GM18502 (cell line): ENCODE measurements at regions not wholly inside any gene's neighbourhood (a gene's known extent, or its start where the extent isn't known, plus 50 kb on each side); places are given as distances from the start of the nearest gene placed in this dataset.
"Not testable (repeated sequence)": the region's sequence is repeated elsewhere in the genome, so short reads cannot be mapped to it uniquely, and the experiment has no call there.

Source experiments
- ATAC-seq: cut with Tn5 transposase; IDR thresholded peaks from one replicate; pipeline ENCODE4 v1.9.1; 2021; ENCODE audit warnings: mild to moderate bottlenecking; ENCODE audit not compliant: unreplicated experiment, poor library complexity

DNA sequence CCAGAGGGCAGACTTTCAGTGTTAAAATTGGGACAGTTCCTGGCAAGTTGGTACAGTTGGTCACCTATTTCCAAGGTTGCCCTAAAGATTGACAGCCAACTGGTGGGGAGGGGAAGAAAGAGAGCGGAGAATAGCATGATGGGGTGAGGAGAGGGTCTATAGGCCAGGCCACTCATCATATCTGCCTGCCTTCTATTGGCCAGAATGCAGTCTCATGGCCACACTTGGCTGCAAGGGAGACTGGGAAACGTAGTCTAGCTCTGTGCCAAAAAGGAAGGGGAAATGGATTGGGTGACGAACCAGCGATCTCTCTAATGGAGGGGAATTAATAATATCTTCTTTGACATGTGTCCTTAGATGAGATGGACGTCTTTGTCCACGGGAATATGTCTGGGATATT is 197.4 kb upstream of the ATP6AP2 start:
- no peak for ATAC-seq

DNA sequence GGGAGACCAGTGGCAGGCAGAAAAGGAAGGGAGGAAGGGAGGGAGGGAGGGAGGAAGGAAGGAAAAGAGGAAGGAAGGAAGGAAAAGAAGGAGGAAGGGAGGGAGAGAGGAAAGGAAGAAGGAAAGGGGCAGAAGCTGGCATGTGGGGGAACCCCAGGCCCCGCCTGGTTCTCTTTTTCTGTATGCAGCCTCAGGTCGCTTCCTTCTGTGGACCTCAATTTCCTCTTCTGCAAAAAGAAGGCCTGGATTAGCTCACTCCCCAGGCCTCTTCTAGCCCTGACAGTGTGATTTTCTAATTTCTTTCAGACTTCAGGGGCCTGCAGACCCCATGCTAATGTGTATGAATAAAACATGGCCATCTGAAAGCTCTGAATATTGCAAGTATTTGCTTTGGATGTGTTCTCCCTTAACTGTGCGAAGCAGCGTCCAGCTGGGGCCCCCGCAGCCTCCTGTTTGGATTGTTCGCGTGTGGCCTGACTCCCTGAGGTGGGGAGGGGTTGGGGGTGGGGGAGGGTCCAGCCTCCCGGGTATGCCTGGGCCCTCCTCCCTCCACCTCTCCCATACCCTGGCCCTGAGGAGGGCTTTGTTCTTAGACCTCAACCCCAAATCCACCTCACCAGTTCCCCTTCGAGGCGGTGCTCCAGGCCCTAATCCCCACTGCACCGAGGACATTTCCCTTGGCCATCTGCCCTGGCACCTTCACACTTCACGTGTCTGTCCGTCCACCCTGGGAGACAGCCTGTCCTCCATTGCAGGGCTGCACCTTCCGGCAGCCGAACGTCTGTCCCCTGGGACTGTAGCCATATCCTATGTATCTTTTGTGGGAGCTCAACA is 199.9 kb upstream of the ATP6AP2 start:
- no peak for ATAC-seq

DNA sequence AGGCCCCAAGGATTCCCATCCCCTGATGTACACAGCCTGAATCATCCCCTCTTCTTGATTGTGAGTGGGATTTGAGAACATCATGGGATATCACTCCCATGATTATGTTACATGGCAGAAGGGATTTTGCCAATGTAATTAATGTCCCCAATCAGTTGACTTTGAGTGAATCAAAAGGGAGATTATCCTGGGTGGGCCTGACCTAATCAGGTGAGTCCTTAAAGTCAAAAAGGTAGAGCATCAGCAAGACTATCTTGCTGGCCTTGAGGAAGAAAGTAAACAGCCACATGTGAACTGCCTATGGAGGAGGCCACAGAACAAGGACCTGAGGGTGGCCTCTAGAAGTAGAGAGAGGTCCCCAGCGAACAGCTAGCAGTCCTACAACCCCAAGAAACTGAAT is 203.1 kb upstream of the ATP6AP2 start:
- ATAC-seq: no peak

DNA sequence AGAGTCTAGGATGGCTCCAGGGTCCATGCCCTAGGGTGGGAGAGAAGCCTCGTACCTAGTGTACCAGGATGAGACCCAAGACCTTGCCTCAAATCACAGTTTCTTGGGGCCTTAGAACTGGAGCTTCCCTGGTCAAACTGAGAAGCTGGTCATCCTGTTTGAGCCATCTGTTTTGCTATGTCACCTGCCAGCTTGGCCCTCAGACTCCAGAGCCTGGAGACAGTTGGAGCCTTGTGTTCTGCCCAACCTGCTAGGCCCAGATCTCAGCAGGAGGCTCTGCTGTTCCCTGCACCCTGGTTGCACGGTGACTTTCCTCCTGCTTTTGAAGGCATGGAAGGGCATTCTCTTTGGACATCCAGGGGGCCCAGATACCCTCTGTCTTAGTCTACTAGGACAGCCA is 206.3 kb upstream of the ATP6AP2 start:
- ATAC-seq: no peak

DNA sequence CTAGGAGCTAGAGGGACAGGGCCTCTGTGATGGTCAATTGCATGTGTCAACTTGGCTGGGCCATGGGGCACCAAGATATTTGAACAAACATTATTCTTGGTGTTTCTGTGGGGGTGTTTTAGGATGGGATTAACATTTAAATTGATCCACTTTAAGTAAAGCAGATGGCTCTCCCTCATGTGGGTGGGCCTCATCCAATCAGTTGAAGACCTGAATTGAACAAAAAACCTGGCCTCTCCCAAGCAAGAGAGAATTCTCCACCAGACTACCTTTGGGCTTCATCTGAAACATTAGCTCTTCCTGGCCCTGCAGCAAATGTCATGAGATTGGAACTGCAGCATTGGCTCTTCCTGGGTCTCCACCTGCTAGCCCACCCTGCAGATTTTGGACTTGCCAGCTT is 207.1 kb upstream of the ATP6AP2 start:
- no peak for ATAC-seq

DNA sequence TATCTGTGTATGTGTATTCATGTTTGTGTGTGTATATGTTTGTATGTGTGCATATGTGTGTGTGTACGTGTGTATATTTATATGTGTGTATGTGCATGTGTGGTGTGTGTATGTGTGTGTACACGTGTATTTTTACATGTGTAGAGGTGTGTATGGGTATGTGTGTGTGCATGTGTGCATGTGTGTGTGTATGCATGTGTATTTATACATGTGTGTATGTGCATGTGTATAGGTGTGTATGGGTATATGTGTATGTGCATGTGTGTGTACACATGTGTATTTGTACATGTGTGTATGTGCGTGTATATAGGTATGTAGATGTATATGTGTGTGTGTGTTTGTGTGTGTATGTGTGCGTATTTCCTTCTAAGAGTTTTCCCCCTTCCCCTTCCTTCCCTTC is 207.7 kb upstream of the ATP6AP2 start:
- no peak for ATAC-seq

DNA sequence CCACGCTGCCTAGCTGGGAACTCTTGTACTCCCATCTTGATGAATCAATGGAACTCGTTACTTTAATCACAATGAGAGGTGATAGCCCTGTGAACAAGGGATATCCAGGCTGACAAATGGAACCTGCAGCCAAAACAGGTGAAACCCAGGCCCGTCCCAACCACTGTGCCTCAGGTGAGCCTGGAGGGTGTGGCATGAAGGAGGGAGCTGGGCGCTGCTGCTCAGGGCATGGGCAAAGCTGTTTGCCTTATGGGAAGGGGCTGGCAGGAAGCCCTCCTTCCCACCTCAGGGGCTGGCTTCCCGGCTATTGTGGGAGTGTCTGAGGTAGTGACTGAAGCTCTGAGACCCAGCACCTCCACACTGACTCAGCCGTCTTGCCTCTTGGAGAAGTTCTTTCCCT is 209.4 kb upstream of the ATP6AP2 start:
- ATAC-seq: no peak

DNA sequence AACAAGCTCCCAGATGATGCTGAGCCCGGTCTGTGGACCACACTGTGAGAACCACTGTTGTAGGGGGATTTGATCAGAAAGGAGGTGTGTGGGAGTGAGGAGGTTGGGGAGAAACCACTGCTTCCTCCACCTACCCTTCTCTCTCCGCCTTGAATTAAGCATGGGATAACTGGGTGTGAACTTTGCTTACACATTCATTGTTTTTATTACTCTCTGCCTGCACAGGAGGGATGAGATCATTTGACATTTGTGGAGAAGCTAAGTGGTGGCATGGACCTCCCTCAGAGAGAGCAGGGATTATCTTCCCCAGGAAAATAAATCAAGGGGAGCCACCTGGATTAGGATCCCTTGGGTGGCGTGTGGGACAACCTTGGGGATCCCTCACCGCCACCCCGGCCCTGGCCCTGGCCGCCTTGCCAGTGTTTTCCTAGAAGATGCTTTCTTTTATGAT is 212.1 kb upstream of the ATP6AP2 start:
- no peak for ATAC-seq

DNA sequence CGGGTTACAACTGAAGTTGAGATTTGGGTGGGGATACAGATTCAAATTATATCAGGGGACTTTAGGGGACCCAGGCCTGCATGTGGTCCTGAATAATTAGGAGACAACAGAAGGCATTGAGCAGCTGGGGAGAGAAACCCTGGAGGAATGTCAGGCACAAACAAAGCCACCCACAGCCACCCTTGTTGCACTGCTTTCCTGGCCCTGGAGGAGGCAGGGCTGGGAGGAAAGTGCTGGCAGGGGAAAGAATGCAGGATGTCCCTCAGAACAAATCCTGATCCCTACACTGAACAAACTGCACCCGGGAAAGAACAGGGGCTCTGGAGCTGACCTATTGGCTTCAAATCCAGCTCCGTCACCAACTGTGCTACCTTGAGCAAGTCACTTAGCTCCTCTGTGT is 214.1 kb upstream of the ATP6AP2 start:
- ATAC-seq: no peak

DNA sequence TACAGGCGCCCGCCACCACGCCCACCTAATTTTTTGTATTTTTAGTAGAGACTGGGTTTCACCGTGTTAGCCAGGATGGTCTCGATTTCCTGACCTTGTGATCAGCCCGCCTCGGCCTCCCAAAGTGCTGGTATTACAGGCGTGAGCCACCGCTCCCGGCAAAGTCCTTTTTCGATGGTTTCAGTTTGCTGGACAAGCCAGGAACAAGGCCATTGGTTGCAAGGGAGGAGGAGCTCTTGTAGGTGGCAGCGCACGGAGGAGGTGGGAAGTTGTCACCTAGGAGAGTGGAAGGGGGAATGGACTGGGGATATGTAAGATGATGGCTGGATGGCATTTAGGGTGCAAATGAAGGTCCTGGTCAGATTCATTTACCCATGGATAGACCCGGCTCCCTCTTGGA is 218.5 kb upstream of the ATP6AP2 start:
- ATAC-seq: not testable (repeated sequence)

DNA sequence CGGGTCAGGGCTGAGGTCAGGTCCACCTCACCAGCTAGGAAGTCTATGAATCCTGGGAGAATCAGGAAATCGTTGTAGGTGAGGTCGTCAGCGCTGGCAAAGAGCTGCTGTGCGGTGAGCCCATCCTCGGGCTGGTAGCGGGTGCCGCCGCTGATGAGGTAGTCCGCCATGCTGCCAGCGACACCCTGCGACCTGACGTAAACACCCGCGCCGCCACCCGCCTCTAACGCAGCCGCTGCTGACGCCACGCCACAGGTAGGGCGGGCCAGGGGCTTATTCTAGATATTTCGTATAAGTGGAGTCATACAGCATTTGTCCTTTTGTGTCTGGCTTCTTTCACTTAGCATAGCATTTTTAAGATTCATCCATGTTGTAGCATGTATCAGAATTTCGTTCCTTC is 220.2 kb upstream of the ATP6AP2 start:
- ATAC-seq: no peak

DNA sequence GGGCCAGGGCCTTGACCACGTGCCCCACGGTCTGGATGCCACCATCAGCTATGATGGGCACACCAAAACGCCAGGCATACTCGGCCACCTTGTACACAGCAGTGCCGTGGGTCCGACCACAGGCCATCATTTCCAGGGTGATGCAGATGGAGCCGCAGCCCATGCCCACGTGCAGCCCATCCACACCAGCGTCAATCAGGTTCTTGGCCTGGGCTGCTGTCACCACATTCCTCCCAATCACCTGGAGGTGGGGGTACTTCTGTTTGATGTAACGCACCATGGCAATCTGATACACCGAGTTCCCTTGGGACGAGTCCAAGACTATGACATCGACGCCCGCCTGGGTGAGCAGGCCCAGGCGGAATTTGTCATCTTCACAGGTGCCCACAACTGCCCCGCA is 221.2 kb upstream of the ATP6AP2 start:
- ATAC-seq: no peak

DNA sequence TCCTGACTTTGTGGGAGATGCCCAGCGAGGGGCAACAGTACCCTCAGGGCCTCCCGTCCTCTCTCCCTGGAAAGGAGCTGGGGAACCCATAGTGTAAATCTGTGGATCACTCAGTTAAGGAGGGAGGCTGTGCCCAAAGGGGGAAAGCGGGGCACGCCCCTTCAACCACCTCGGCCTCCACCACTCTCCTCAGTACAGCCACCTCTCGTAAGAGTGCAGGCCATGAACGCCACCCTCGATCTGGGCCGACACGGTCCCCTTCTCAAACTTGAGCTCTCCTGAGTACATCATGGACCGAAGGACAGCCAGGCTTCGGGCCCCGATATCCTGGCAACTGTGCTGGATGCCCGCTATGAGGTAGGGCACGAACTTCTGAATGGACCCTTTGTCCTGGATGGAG is 221.8 kb upstream of the ATP6AP2 start:
- ATAC-seq: no peak

DNA sequence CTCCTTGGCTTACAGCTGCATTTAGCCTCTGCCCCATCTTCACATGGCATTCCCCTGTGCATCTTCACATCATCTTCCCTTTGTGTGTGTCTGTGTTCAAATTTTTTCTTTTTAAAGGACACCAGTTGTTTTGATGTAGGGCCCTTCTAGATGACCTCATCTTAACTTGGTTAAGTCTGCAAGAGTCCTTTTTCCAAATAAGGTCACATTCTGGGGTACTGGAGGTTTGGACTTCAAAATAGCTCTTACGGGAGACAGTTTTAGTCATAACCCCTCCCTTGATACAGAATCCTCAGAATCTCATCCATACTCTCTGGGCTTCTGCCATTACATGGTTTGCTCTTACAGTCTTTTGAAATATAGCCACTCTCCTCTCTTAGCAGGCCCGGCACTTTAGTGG is 231.5 kb upstream of the ATP6AP2 start:
- no peak for ATAC-seq

DNA sequence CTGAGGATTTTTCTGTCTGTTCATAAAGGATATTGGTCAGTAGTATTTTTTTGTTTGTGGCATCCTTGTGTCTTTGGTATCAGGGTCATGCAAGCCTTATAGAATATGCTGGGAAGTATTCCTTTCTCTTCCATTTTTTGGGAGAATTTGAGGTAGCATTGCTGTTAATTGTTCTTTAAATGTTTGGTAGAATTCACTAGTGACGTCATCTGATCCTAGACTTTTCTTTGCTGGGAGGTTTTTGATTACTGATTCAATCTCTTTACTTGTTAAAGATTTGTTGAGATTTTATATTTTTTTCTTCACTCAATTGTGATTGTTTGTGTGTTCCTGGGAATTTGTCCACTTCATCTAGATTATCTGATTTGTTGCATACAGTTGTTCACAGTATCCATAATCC is 234.4 kb upstream of the ATP6AP2 start:
- no peak for ATAC-seq

DNA sequence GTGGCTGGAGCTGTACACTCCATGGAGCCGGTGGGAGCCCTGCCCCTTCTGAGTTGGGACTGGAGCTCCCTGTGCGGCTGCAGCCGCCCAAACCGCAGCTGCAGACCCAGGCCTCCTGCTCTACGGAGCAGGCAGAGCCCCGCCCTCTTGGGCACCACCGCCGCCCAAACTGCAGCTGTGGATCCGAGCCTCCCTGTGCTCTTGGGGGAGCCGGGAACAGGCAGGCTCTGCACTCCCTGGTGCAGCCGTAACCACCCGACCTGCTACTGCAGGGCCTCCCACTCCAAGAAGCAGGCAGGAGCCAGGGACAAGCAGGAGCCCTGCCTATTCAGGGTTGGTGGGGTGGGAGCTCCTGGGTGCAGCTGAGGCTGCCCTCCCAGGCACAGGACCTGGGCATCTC is 237.5 kb upstream of the ATP6AP2 start:
- ATAC-seq: no peak

DNA sequence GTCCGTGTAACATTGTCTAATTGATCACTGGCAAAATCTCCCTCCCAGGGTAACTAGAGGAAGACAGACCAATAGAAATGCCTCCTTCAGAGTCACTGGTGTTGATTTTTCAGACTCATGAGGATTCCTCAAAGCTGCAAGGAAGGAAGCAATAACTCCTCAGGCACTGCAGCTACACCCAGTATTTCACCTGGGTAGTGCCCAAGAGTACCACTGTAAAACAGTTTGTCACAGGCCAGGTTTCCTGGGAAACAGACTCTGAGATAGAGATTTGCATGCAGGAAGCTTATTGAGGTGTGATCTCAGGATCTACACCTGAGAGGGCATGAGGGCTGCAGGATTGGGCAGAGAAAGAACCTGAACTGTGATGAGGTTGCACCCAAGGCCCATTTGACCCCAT is 240.7 kb upstream of the ATP6AP2 start:
- ATAC-seq: no peak

DNA sequence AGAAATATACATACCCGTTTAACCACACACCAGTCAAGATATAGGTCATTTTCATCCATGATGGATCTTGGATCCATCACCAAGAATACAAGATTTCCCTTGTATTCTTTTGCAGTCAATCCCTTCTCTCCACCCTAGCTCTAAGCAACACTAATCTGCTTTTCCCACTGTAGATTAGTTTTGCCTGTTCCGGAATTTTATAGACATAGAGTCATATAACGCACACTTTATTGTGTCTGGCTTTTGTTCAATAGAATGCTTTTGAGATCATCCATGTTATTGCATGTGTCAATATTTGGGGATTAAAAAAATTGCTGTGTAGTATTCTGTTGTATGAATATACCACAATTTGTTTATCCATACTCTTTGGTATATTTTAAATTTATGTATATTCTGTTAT is 235.6 kb upstream of the BCOR start:
- ATAC-seq: no peak

DNA sequence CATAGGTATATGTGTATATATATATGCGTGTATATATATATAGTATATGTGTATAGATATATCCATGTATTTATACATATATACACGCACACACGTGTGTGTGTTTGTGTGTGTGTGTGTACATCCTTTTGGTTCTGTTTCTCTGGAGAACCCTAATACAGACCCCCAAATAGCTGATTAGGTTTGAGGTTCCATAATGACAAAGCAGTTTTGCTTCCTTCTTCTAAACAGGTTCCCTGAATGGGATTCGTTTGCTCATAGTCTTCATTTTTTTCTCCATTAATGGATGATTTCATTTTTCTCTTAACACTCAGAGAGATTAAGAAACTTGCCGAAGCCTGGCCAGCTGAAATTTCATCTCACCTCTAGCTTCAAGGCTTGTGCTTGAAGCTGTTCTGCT is 234.0 kb upstream of the BCOR start:
- ATAC-seq: no peak

DNA sequence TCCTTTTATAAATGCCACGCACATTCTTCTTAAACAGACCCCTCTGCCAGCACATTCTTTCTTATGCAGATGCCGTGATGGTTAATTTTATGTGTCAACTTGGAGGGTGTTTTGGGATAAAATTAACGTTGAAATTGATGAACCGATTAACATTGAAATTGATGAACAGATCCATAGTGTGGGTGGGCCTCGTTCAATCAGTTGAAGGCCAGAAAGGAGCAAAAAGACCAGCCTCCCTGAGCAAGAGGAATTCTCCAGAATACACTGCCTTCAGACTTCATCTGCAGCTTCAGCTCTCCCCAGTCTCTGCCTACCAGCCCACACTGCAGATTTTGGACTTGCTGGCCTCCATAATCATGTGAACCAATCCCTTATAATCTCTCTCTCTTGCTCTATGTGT is 233.6 kb upstream of the BCOR start:
- no peak for ATAC-seq

DNA sequence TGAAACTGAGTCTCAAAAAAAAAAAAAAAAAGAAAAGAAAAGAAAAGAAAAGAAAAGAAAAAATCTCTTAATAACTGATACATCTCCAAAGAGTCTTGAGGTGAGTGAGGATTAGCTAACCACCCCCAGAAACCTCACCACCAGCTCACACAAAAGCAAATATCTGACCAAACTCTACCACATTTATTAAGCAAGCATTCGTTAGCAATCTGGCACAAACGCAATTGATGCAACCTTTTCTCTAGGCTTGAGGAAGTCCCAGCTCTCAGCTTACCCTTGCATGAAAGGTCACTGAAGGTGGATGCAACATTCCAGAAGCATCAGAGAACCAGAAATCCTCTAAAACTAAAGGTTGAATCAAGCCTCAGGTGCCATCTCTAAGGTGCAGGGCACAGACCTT is 231.9 kb upstream of the BCOR start:
- ATAC-seq: no peak

DNA sequence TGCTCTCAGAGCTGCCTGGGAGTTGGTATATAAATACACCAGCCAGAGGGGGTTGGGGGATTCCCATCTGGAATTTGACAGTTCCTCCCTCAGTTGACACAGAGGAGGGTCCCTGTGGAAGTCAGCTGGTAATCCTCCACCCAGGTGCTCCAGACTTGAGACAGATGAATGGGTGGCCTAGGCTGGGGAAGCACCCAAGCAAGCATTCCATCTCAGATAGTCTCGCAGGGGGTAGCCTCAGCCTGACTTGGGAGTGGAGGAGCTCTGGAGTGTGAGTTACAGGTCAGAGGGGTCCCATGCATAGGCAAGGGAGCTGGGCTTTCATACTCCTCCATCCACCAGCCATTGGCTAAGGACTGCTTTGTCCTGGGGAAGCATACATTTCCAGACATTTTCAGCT is 229.3 kb upstream of the BCOR start:
- no peak for ATAC-seq
